ENCODE measurements at regions not wholly inside any gene's neighbourhood (a gene's known extent, or its start where the extent isn't known, plus 50 kb on each side); places are given as distances from the start of the nearest gene placed in this dataset.

DNA sequence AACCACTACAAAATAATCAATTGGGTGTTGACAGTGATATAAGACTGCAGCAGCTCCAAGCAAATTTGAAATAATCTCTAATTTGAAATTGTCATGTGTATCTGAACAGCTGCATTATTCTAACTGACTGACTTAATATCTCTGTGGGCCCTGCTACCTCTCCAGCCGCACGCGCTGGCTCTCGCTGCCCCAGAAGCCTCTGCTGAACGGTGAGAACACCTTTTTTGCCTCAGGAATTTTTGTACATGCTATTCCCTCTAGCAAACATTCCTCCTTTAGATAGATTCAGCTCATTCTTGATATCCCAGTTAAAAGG is 155.9 kb upstream of the MDFIC start:
- H3K79me2 ChIP-seq (ENCODE audit: insufficient read depth, low read length) = no peaks in the 10 kb centered on the region
- TF ChIP-seq CTCF (IDR thresholded peaks at IDR 0.05; ENCODE audit: low read length) (no peak), EZH2 (IDR thresholded peaks at IDR 0.05; ENCODE audit: borderline replicate concordance, low read length) (no peak)
- no peaks in the 10 kb centered on the region for H4K20me1 ChIP-seq (ENCODE audit: insufficient read depth, low read length)
- H3K9me3 ChIP-seq (ENCODE audit: low read length) = no peaks in the 10 kb centered on the region
- H3F3A ChIP-seq (ENCODE audit: insufficient read depth, low read length) = no peaks in the 10 kb centered on the region
- no peak overlapping the region for H3K27ac ChIP-seq (ENCODE audit: low read depth, low read length, poor library complexity, severe bottlenecking)
- H3K9ac ChIP-seq (ENCODE audit: low read length) = no peak overlapping the region
- H3K36me3 ChIP-seq (ENCODE audit: insufficient read depth, low read length) = no peaks in the 10 kb centered on the region
- H3K4me1 ChIP-seq (ENCODE audit: insufficient read depth, low read length, severe bottlenecking) = no peaks in the 10 kb centered on the region
- no peak overlapping the region for H3K4me2 ChIP-seq (ENCODE audit: low read length)
- no peak overlapping the region for H2AFZ ChIP-seq (ENCODE audit: low read length)
- H3K27me3 ChIP-seq (ENCODE audit: insufficient read depth, low read length) = no peaks in the 10 kb centered on the region
- no peaks in the 10 kb centered on the region for H3K9me2 ChIP-seq (ENCODE audit: low read depth, low read length)
- H3K4me3 ChIP-seq (ENCODE audit: low read depth, low read length, poor library complexity, severe bottlenecking) = no peak overlapping the region

- no peaks in the 10 kb centered on the region for H3K27me3 ChIP-seq (ENCODE audit: insufficient read depth, low read length)
- H3F3A ChIP-seq (ENCODE audit: insufficient read depth, low read length) = no peaks in the 10 kb centered on the region
- H3K36me3 ChIP-seq (ENCODE audit: insufficient read depth, low read length) = no peaks in the 10 kb centered on the region
- H2AFZ ChIP-seq (ENCODE audit: low read length) = no peak overlapping the region
- H3K4me1 ChIP-seq (ENCODE audit: insufficient read depth, low read length, severe bottlenecking) = no peaks in the 10 kb centered on the region
- no peak overlapping the region for H3K4me3 ChIP-seq (ENCODE audit: low read depth, low read length, poor library complexity, severe bottlenecking)
- H3K9me2 ChIP-seq (ENCODE audit: low read depth, low read length) = no peaks in the 10 kb centered on the region; the same call in 1 of the 2 replicates
- TF ChIP-seq EZH2 (IDR thresholded peaks at IDR 0.05; ENCODE audit: borderline replicate concordance, low read length) (no peak), CTCF (IDR thresholded peaks at IDR 0.05; ENCODE audit: low read length) (no peak)
- no peak overlapping the region for H3K9ac ChIP-seq (ENCODE audit: low read length)
- H3K9me3 ChIP-seq (ENCODE audit: low read length) = no peaks in the 10 kb centered on the region
- no peak overlapping the region for H3K4me2 ChIP-seq (ENCODE audit: low read length)
- no peaks in the 10 kb centered on the region for H3K79me2 ChIP-seq (ENCODE audit: insufficient read depth, low read length)
- H4K20me1 ChIP-seq (ENCODE audit: insufficient read depth, low read length) = no peaks in the 10 kb centered on the region
- no peak overlapping the region for H3K27ac ChIP-seq (ENCODE audit: low read depth, low read length, poor library complexity, severe bottlenecking)
Observed at GRCh38 chr7:114777288-114777687, 144.6 kb upstream of the MDFIC start.

DNA sequence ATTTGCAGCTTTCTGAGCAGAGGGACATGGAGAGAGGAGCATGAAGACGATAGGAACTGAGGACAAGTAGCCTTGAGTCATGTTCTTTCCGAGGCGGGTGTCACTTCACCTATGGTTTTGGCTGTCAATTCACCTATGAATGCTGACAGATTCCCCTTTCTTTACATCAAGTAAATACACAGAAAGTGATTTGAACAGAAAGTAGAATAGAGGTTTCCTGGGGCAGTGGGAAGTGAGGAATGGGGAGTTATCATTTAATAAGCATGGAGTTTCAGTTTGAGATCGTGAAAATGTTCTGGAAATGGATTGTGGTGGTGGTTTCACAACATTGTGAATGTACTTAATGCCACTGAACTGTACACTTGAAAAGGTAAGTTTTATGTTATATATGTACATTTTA is 138.4 kb upstream of the MDFIC start:
- no peaks in the 10 kb centered on the region for H3K36me3 ChIP-seq (ENCODE audit: insufficient read depth, low read length)
- H3K9me3 ChIP-seq (ENCODE audit: low read length) = no peaks in the 10 kb centered on the region
- H3K4me2 ChIP-seq (ENCODE audit: low read length) = no peak overlapping the region
- TF ChIP-seq EZH2 (IDR thresholded peaks at IDR 0.05; ENCODE audit: borderline replicate concordance, low read length) (no peak), CTCF (IDR thresholded peaks at IDR 0.05; ENCODE audit: low read length) (no peak)
- no peaks in the 10 kb centered on the region; the same call in 1 of the 2 replicates for H3K9me2 ChIP-seq (ENCODE audit: low read depth, low read length)
- H2AFZ ChIP-seq (ENCODE audit: low read length) = no peak overlapping the region
- no peaks in the 10 kb centered on the region for H3K79me2 ChIP-seq (ENCODE audit: insufficient read depth, low read length)
- no peak overlapping the region for H3K27ac ChIP-seq (ENCODE audit: low read depth, low read length, poor library complexity, severe bottlenecking)
- H3K4me3 ChIP-seq (ENCODE audit: low read depth, low read length, poor library complexity, severe bottlenecking) = no peak overlapping the region
- H4K20me1 ChIP-seq (ENCODE audit: insufficient read depth, low read length) = no peaks in the 10 kb centered on the region
- H3F3A ChIP-seq (ENCODE audit: insufficient read depth, low read length) = no peaks in the 10 kb centered on the region
- no peaks in the 10 kb centered on the region for H3K27me3 ChIP-seq (ENCODE audit: insufficient read depth, low read length)
- H3K4me1 ChIP-seq (ENCODE audit: insufficient read depth, low read length, severe bottlenecking) = no peaks in the 10 kb centered on the region
- H3K9ac ChIP-seq (ENCODE audit: low read length) = no peak overlapping the region
